Subcutaneous abdominal adipose tissue (tissue), 5 donors: ENCODE measurements at regions not wholly inside any gene's neighbourhood (a gene's known extent, or its start where the extent isn't known, plus 50 kb on each side); places are given as distances from the start of the nearest gene placed in this dataset.
A peak's percentile ranks its signal among the peaks of the same experiment; 100 is the strongest.

Source experiments
- H3K27ac ChIP-seq: one replicate; pipeline ENCODE4 v1.7.0; 2013; ENCODE audit warnings: low read depth, mild to moderate bottlenecking, inconsistent platforms, low read length, moderate library complexity
- H3K27me3 ChIP-seq, 5 donors: one replicate each; pipeline ENCODE4 v1.7.0; 2013; ENCODE audit warnings: low read length in 5 of 5, inconsistent platforms in 1 of 5; ENCODE audit not compliant: control insufficient read depth in 5 of 5, insufficient read depth in 4 of 5
- H3K36me3 ChIP-seq, 5 donors: one replicate each; pipeline ENCODE4 v1.7.0; 2013; ENCODE audit warnings: low read length in 5 of 5; ENCODE audit not compliant: control insufficient read depth in 5 of 5, insufficient read depth in 5 of 5
- H3K4me1 ChIP-seq, 5 donors: one replicate each; pipeline ENCODE4 v1.7.0; 2013; ENCODE audit warnings: low read length in 5 of 5, mild to moderate bottlenecking in 3 of 5, moderate library complexity in 1 of 5; ENCODE audit not compliant: control insufficient read depth in 5 of 5, insufficient read depth in 5 of 5
- H3K4me3 ChIP-seq, 5 donors: one replicate each; pipeline ENCODE4 v1.7.0; 2013; ENCODE audit warnings: low read length in 5 of 5, low read depth in 1 of 5
- H3K9ac ChIP-seq, 5 donors: one replicate each; pipeline ENCODE4 v1.7.0; 2013; ENCODE audit warnings: low read length in 5 of 5, mild to moderate bottlenecking in 4 of 5, moderate library complexity in 3 of 5
- H3K9me3 ChIP-seq, 5 donors: one replicate each; pipeline ENCODE4 v1.7.0; 2013; ENCODE audit warnings: low read length in 5 of 5; ENCODE audit not compliant: control insufficient read depth in 5 of 5
- donor health status: healthy.
- donor health status: healthy.
- donor health status: healthy.
- donor health status: healthy.
- donor health status: healthy.

GRCh38 chr13:32905063-32905863 is 111.0 kb upstream of the KL start:
- peak overlapping the region in 1 of 5 donors; percentile 40 for H3K4me3 ChIP-seq
- peaks cover 3 to 38% (median 29%) of the 10 kb centered on the region in 5 donors for H3K4me1 ChIP-seq
- no peak overlapping the region for H3K27ac ChIP-seq
- H3K36me3 ChIP-seq: no peaks in the 10 kb centered on the region
- no peaks in the 10 kb centered on the region for H3K9me3 ChIP-seq
- H3K27me3 ChIP-seq: no peaks in the 10 kb centered on the region
- no peak overlapping the region for H3K9ac ChIP-seq

GRCh38 chr13:32905864-32906180 is 110.4 kb upstream of the KL start:
- Histone ChIP-seq H3K9me3 (no peaks in the 10 kb centered on the region), H3K4me1 (peaks cover 3 to 38% (median 29%) of the 10 kb centered on the region in 5 donors), H3K9ac (no peak overlapping the region), H3K36me3 (no peaks in the 10 kb centered on the region), H3K27me3 (no peaks in the 10 kb centered on the region), H3K27ac (no peak overlapping the region), H3K4me3 (peak overlapping the region in 1 of 5 donors; percentile 40)

- Histone ChIP-seq H3K27ac (no peak overlapping the region), H3K27me3 (no peaks in the 10 kb centered on the region), H3K9me3 (no peaks in the 10 kb centered on the region), H3K9ac (no peak overlapping the region), H3K4me3 (no peak overlapping the region), H3K4me1 (peaks cover 3 to 30% (median 26%) of the 10 kb centered on the region in 5 donors), H3K36me3 (no peaks in the 10 kb centered on the region)
Measured at GRCh38 chr13:32907211-32907610, 109.0 kb upstream of the KL start.

- Histone ChIP-seq H3K4me3 (no peak overlapping the region), H3K9me3 (no peaks in the 10 kb centered on the region), H3K27me3 (no peaks in the 10 kb centered on the region), H3K36me3 (no peaks in the 10 kb centered on the region), H3K4me1 (peaks cover 1 to 8% (median 6%) of the 10 kb centered on the region in 5 donors), H3K27ac (no peak overlapping the region), H3K9ac (no peak overlapping the region)
Measured at GRCh38 chr13:32910530-32910929, 105.7 kb upstream of the KL start.

- Histone ChIP-seq H3K27ac (no peak overlapping the region), H3K9me3 (peaks cover 0 to 3% (median 2%) of the 10 kb centered on the region in 5 donors), H3K27me3 (no peaks in the 10 kb centered on the region), H3K9ac (no peak overlapping the region), H3K4me1 (no peaks in the 10 kb centered on the region), H3K4me3 (no peak overlapping the region), H3K36me3 (no peaks in the 10 kb centered on the region)
Measured at GRCh38 chr13:32911506-32911905, 104.7 kb upstream of the KL start.

GRCh38 chr13:32914686-32915085 is 101.5 kb upstream of the KL start:
- Histone ChIP-seq H3K36me3 (no peaks in the 10 kb centered on the region), H3K9me3 (peaks cover 0 to 9% (median 7%) of the 10 kb centered on the region in 5 donors), H3K4me1 (peaks cover 0 to 2% (median 0%) of the 10 kb centered on the region in 5 donors), H3K9ac (no peak overlapping the region), H3K27ac (no peak overlapping the region), H3K27me3 (no peaks in the 10 kb centered on the region), H3K4me3 (no peak overlapping the region)

- Histone ChIP-seq H3K4me1 (peaks cover 0 to 2% (median 0%) of the 10 kb centered on the region in 5 donors), H3K27me3 (no peaks in the 10 kb centered on the region), H3K36me3 (no peaks in the 10 kb centered on the region), H3K9ac (no peak overlapping the region), H3K9me3 (peaks cover 0 to 9% (median 7%) of the 10 kb centered on the region in 5 donors), H3K4me3 (no peak overlapping the region), H3K27ac (no peak overlapping the region)
Measured at GRCh38 chr13:32917504-32917903, 98.7 kb upstream of the KL start.

- H3K9me3 ChIP-seq: peaks cover 0 to 2% (median 0%) of the 10 kb centered on the region in 5 donors
- no peak overlapping the region for H3K4me3 ChIP-seq
- H3K27me3 ChIP-seq: no peaks in the 10 kb centered on the region
- no peak overlapping the region for H3K9ac ChIP-seq
- H3K27ac ChIP-seq: no peak overlapping the region
- no peaks in the 10 kb centered on the region for H3K36me3 ChIP-seq
- no peaks in the 10 kb centered on the region for H3K4me1 ChIP-seq
Measured at GRCh38 chr13:32923725-32924124, 92.5 kb upstream of the KL start.

- peaks cover 0 to 2% (median 0%) of the 10 kb centered on the region in 5 donors for H3K9me3 ChIP-seq
- no peak overlapping the region for H3K9ac ChIP-seq
- H3K27ac ChIP-seq: no peak overlapping the region
- H3K36me3 ChIP-seq: no peaks in the 10 kb centered on the region
- H3K27me3 ChIP-seq: no peaks in the 10 kb centered on the region
- no peaks in the 10 kb centered on the region for H3K4me1 ChIP-seq
- H3K4me3 ChIP-seq: no peak overlapping the region
Measured at GRCh38 chr13:32924886-32925285, 91.3 kb upstream of the KL start.

GRCh38 chr13:32925506-32925905 is 90.7 kb upstream of the KL start:
- H3K4me1 ChIP-seq: no peaks in the 10 kb centered on the region
- H3K27ac ChIP-seq: no peak overlapping the region
- H3K9me3 ChIP-seq: peaks cover 0 to 2% (median 0%) of the 10 kb centered on the region in 5 donors
- H3K27me3 ChIP-seq: no peaks in the 10 kb centered on the region
- no peak overlapping the region for H3K9ac ChIP-seq
- no peak overlapping the region for H3K4me3 ChIP-seq
- no peaks in the 10 kb centered on the region for H3K36me3 ChIP-seq
